GM23248 (cell line): ENCODE measurements at regions not wholly inside any gene's neighbourhood (a gene's known extent, or its start where the extent isn't known, plus 50 kb on each side); places are given as distances from the start of the nearest gene placed in this dataset.

Experiments
- DNase-seq: peaks from one replicate; pipeline ENCODE4 v3.0.0-alpha.2; 2015
- H2AFZ ChIP-seq: fragments of 200-600 bp; sonication (generic); 2 replicates; pipeline ENCODE4 v1.6.1; 2016; ENCODE audit warnings: antibody characterized with exemption
- H3F3A ChIP-seq: fragments of 200-600 bp; sonication (generic); 2 replicates; pipeline ENCODE4 v1.6.1; 2016; ENCODE audit warnings: mild to moderate bottlenecking, antibody characterized with exemption, mixed run types; ENCODE audit not compliant: insufficient read depth
- H3K27ac ChIP-seq: fragments of 200-600 bp; sonication (generic); 2 replicates; pipeline ENCODE4 v1.5.1; 2016; ENCODE audit warnings: mild to moderate bottlenecking
- H3K27me3 ChIP-seq: fragments of 200-600 bp; sonication (generic); replicated peaks from 2 replicates; pipeline ENCODE4 v1.6.1; 2016; ENCODE audit warnings: mild to moderate bottlenecking; ENCODE audit not compliant: insufficient read depth
- H3K36me3 ChIP-seq: fragments of 200-600 bp; sonication (generic); 2 replicates; pipeline ENCODE4 v1.6.1; 2016; ENCODE audit warnings: low read depth, mild to moderate bottlenecking
- H3K4me1 ChIP-seq: fragments of 200-600 bp; sonication (generic); 2 replicates; pipeline ENCODE4 v1.6.1; 2016; ENCODE audit warnings: mild to moderate bottlenecking; ENCODE audit not compliant: insufficient read depth
- H3K4me2 ChIP-seq: fragments of 200-600 bp; sonication (generic); one replicate; pipeline ENCODE4 v1.6.1; 2016; ENCODE audit warnings: mild to moderate bottlenecking; ENCODE audit not compliant: unreplicated experiment
- H3K4me3 ChIP-seq: fragments of 200-600 bp; sonication (generic); 2 replicates; pipeline ENCODE4 v1.5.1; 2016; ENCODE audit warnings: mild to moderate bottlenecking
- H3K79me2 ChIP-seq: fragments of 200-600 bp; sonication (generic); 2 replicates; pipeline ENCODE4 v1.6.1; 2016; ENCODE audit warnings: mild to moderate bottlenecking; ENCODE audit not compliant: insufficient read depth
- H3K9ac ChIP-seq: fragments of 200-600 bp; sonication (generic); 2 replicates; pipeline ENCODE4 v1.6.1; 2016; ENCODE audit warnings: mild to moderate bottlenecking
- H3K9me2 ChIP-seq: fragments of 200-600 bp; sonication (generic); 2 replicates; pipeline ENCODE4 v1.6.1; 2016; ENCODE audit warnings: mixed run types, mild to moderate bottlenecking, moderate library complexity; ENCODE audit not compliant: insufficient read depth
- H3K9me3 ChIP-seq: fragments of 200-600 bp; sonication (generic); one replicate; pipeline ENCODE4 v1.6.1; 2017; ENCODE audit warnings: low read depth
- H4K20me1 ChIP-seq: fragments of 200-600 bp; sonication (generic); 2 replicates; pipeline ENCODE4 v1.6.0; 2016; ENCODE audit not compliant: insufficient read depth
- EZH2 ChIP-seq: fragments of 200-600 bp; sonication (generic); IDR thresholded peaks from 2 replicates; pipeline ENCODE4 v1.6.1; 2018; ENCODE audit warnings: antibody characterized with exemption, mild to moderate bottlenecking; ENCODE audit not compliant: insufficient read depth, poor library complexity, severe bottlenecking
- EZH2phosphoT487 ChIP-seq: fragments of 200-600 bp; sonication (generic); IDR thresholded peaks from 2 replicates; pipeline ENCODE4 v1.6.1; 2018; ENCODE audit warnings: antibody characterized with exemption, moderate library complexity, mild to moderate bottlenecking, low read depth; ENCODE audit not compliant: insufficient read depth
- WGBS, 2 experiments: methylation state at CpG; one replicate each; pipeline ENCODE4 v1.1.6; 2015 to 2017; ENCODE audit warnings: low lambda C conversion rate in 2 of 2, low coverage in 1 of 2; ENCODE audit errors: missing lambda C conversion rate in 2 of 2; 5-methylcytosine and 5-hydroxymethylcytosine counted together
- in situ Hi-C: fragments of 300-500 bp; cut with MboI; formaldehyde crosslinking; loops from 2 replicates; pipeline ENCODE4 v1.15.0; 2020

GRCh38 chr15:58252586-58253323, 114.6 kb downstream of the AQP9 start:
- H3K27me3 ChIP-seq, result no peaks in the 10 kb centered on the region
- TF ChIP-seq EZH2phosphoT487 (no peak), EZH2 (no peak)
- in situ Hi-C loops, result no loop called here
- no peak overlapping the region for H3K4me2 ChIP-seq
- no peaks in the 10 kb centered on the region for H3F3A ChIP-seq
- H2AFZ ChIP-seq, result no peak overlapping the region
- H3K9me3 ChIP-seq, result no peaks in the 10 kb centered on the region
- no peaks in the 10 kb centered on the region for H3K4me1 ChIP-seq
- H3K27ac ChIP-seq, result no peak overlapping the region
- H3K4me3 ChIP-seq, result no peak overlapping the region
- no peaks in the 10 kb centered on the region for H4K20me1 ChIP-seq
- no peak for DNase-seq
- no peaks in the 10 kb centered on the region for H3K36me3 ChIP-seq
- no peaks in the 10 kb centered on the region for H3K79me2 ChIP-seq
- no peak overlapping the region for H3K9ac ChIP-seq
- H3K9me2 ChIP-seq, result no peaks in the 10 kb centered on the region
- 74 to 78% methylated on average over 7 of the region's 7 CpGs for WGBS, 2 experiments

GRCh38 chr15:58257776-58258325, 119.7 kb downstream of the AQP9 start:
- Histone ChIP-seq H3K9me3 (no peaks in the 10 kb centered on the region), H3K79me2 (no peaks in the 10 kb centered on the region), H3K4me2 (no peak overlapping the region), H3K27me3 (no peaks in the 10 kb centered on the region), H3K9ac (no peak overlapping the region), H3F3A (peaks cover 5% of the 10 kb centered on the region; the same call in 1 of the 2 replicates), H3K4me1 (peaks cover 16% of the 10 kb centered on the region), H3K9me2 (no peaks in the 10 kb centered on the region), H2AFZ (no peak overlapping the region), H3K27ac (no peak overlapping the region), H4K20me1 (no peaks in the 10 kb centered on the region), H3K4me3 (no peak overlapping the region), H3K36me3 (no peaks in the 10 kb centered on the region)
- DNase-seq, result no peak
- TF ChIP-seq EZH2, result no peak
- no peak for TF ChIP-seq EZH2phosphoT487
- in situ Hi-C loops, result no loop called here
- WGBS, 2 experiments, result 95 to 97% methylated on average over 7 of the region's 7 CpGs

- Histone ChIP-seq H3K9me2 (no peaks in the 10 kb centered on the region), H3K9ac (no peak overlapping the region), H4K20me1 (no peaks in the 10 kb centered on the region), H3K79me2 (no peaks in the 10 kb centered on the region), H3K27me3 (no peaks in the 10 kb centered on the region), H3K4me2 (no peak overlapping the region), H3K4me1 (peaks cover 16% of the 10 kb centered on the region), H3K9me3 (no peaks in the 10 kb centered on the region), H3F3A (peaks cover 5% of the 10 kb centered on the region; the same call in 1 of the 2 replicates), H2AFZ (no peak overlapping the region), H3K36me3 (no peaks in the 10 kb centered on the region), H3K4me3 (no peak overlapping the region), H3K27ac (no peak overlapping the region)
- in situ Hi-C loops, result no loop called here
- DNase-seq, result no peak
- TF ChIP-seq EZH2phosphoT487 (no peak), EZH2 (no peak)
- 96 to 97% methylated on average over 7 of the region's 7 CpGs for WGBS, 2 experiments
Measured at GRCh38 chr15:58258501-58259292, 120.5 kb downstream of the AQP9 start.

- TF ChIP-seq EZH2phosphoT487, result no peak
- no peak for TF ChIP-seq EZH2
- H3F3A ChIP-seq, result peaks cover 5% of the 10 kb centered on the region; the same call in 1 of the 2 replicates
- H3K36me3 ChIP-seq, result no peaks in the 10 kb centered on the region
- H3K9me3 ChIP-seq, result no peaks in the 10 kb centered on the region
- H2AFZ ChIP-seq, result no peak overlapping the region
- no peaks in the 10 kb centered on the region for H3K9me2 ChIP-seq
- WGBS, 2 experiments, result 74 to 76% methylated on average over 6 of the region's 6 CpGs
- no peak overlapping the region for H3K9ac ChIP-seq
- H3K27me3 ChIP-seq, result no peaks in the 10 kb centered on the region
- no peak overlapping the region for H3K4me3 ChIP-seq
- H4K20me1 ChIP-seq, result no peaks in the 10 kb centered on the region
- in situ Hi-C loops, result no loop called here
- DNase-seq, result peak; percentile 4
- no peak overlapping the region for H3K4me2 ChIP-seq
- peaks cover 16% of the 10 kb centered on the region for H3K4me1 ChIP-seq
- no peak overlapping the region for H3K27ac ChIP-seq
- no peaks in the 10 kb centered on the region for H3K79me2 ChIP-seq
Measured at GRCh38 chr15:58260205-58260724, 122.1 kb downstream of the AQP9 start.
